Neural cell (in vitro differentiated cells): ENCODE measurements at regions not wholly inside any gene's neighbourhood (a gene's known extent, or its start where the extent isn't known, plus 50 kb on each side); places are given as distances from the start of the nearest gene placed in this dataset.

Experiments
- H2AFZ ChIP-seq: fragments of 200-600, 300-800 bp; sonication (generic), shearing (Covaris generic); 2 replicates; pipeline ENCODE4 v1.6.0; 2014; ENCODE audit warnings: low read depth, mild to moderate bottlenecking, antibody characterized with exemption, low read length, moderate library complexity
- H3F3A ChIP-seq: fragments of 200-600 bp; shearing (Covaris generic); 2 replicates; pipeline ENCODE4 v1.6.1; 2016; ENCODE audit warnings: mild to moderate bottlenecking, moderate library complexity, mixed read lengths, antibody characterized with exemption, low read length; ENCODE audit not compliant: insufficient read depth, poor library complexity, severe bottlenecking
- H3K27ac ChIP-seq: fragments of 200-600, 300-800 bp; sonication (generic), shearing (Covaris generic); 2 replicates; pipeline ENCODE4 v1.5.1; 2014; ENCODE audit warnings: mild to moderate bottlenecking, low read length, moderate library complexity
- H3K27me3 ChIP-seq: fragments of 300-800, 200-600 bp; sonication (generic), shearing (Covaris generic); 2 replicates; pipeline ENCODE4 v1.6.0; 2014; ENCODE audit warnings: mild to moderate bottlenecking, low read depth, low read length, moderate library complexity; ENCODE audit not compliant: insufficient read depth
- H3K36me3 ChIP-seq: fragments of 300-800, 200-600 bp; sonication (generic), shearing (Covaris generic); 2 replicates; pipeline ENCODE4 v1.5.1; 2014; ENCODE audit warnings: mild to moderate bottlenecking, antibody characterized with exemption, low read length, moderate library complexity; ENCODE audit not compliant: insufficient read depth
- H3K4me2 ChIP-seq: fragments of 300-800, 200-600 bp; sonication (generic), shearing (Covaris generic); 2 replicates; pipeline ENCODE4 v1.6.0; 2014; ENCODE audit warnings: mild to moderate bottlenecking, low read length
- H3K4me3 ChIP-seq: fragments of 300-800, 200-600 bp; sonication (generic), shearing (Covaris generic); 2 replicates; pipeline ENCODE4 v1.5.1; 2014; ENCODE audit warnings: mild to moderate bottlenecking, low read length, moderate library complexity
- H3K79me2 ChIP-seq: fragments of 200-600 bp; shearing (Covaris generic); replicated peaks from 2 replicates; pipeline ENCODE4 v1.6.0; 2014; ENCODE audit warnings: mild to moderate bottlenecking, low read length, moderate library complexity; ENCODE audit not compliant: insufficient read depth
- H3K9ac ChIP-seq: fragments of 300-800, 200-600 bp; sonication (generic), shearing (Covaris generic); 2 replicates; pipeline ENCODE4 v1.6.1; 2016; ENCODE audit warnings: mild to moderate bottlenecking, low read length, mixed read lengths
- H3K9me2 ChIP-seq: fragments of 200-600 bp; shearing (Covaris generic); 2 replicates; pipeline ENCODE4 v1.6.1; 2016; ENCODE audit warnings: mild to moderate bottlenecking, low read length, mixed read lengths; ENCODE audit not compliant: insufficient read depth
- H3K9me3 ChIP-seq: fragments of 200-600, 300-800 bp; sonication (generic), shearing (Covaris generic); 2 replicates; pipeline ENCODE4 v1.6.1; 2016; ENCODE audit warnings: mild to moderate bottlenecking, mixed run types, low read length, moderate library complexity, mixed read lengths
- H4K20me1 ChIP-seq: fragments of 200-600 bp; shearing (Covaris generic); 2 replicates; pipeline ENCODE4 v1.6.1; 2016; ENCODE audit warnings: mild to moderate bottlenecking, mixed run types; ENCODE audit not compliant: insufficient read depth
- EP300 ChIP-seq: fragments of 450-650 bp; conservative IDR thresholded peaks from 2 replicates; pipeline ENCODE4 v1.6.1; 2014; ENCODE audit warnings: antibody characterized with exemption, mild to moderate bottlenecking, moderate library complexity; ENCODE audit not compliant: poor library complexity, severe bottlenecking
- EZH2 ChIP-seq: fragments of 200-600, 300-800 bp; shearing (Covaris generic), sonication (generic); IDR thresholded peaks from 2 replicates; pipeline ENCODE4 v1.6.1; 2014; ENCODE audit warnings: antibody characterized with exemption, low read length, borderline replicate concordance, mild to moderate bottlenecking; ENCODE audit not compliant: insufficient read depth, poor library complexity, severe bottlenecking
- MXI1 ChIP-seq: fragments of 450-650 bp; conservative IDR thresholded peaks from 2 replicates; pipeline ENCODE4 v1.6.1; 2014; ENCODE audit warnings: antibody characterized with exemption, mild to moderate bottlenecking; ENCODE audit not compliant: poor library complexity, severe bottlenecking
- POLR2AphosphoS5 ChIP-seq: IDR thresholded peaks from 2 replicates; pipeline ENCODE4 v1.6.1; 2012
- RAD21 ChIP-seq: fragments of 450-650 bp; conservative IDR thresholded peaks from 2 replicates; pipeline ENCODE4 v1.6.1; 2014; ENCODE audit warnings: antibody characterized with exemption, mild to moderate bottlenecking, moderate library complexity
- SMC3 ChIP-seq: fragments of 450-650 bp; conservative IDR thresholded peaks from 2 replicates; pipeline ENCODE4 v1.6.1; 2014; ENCODE audit warnings: antibody characterized with exemption, mild to moderate bottlenecking, moderate library complexity; ENCODE audit not compliant: poor library complexity
- TAF1 ChIP-seq: IDR thresholded peaks from 2 replicates; pipeline ENCODE4 v1.6.1; 2012; ENCODE audit warnings: low read depth
- TF ChIP-seq, protein P1 (sequence below): fragments of 450-650 bp; IDR thresholded peaks from 2 replicates; pipeline ENCODE4 v1.5.1; 2014; ENCODE audit warnings: antibody characterized with exemption, mild to moderate bottlenecking, moderate library complexity; ENCODE audit not compliant: poor library complexity, severe bottlenecking
- TF ChIP-seq, protein P2 (sequence below): IDR thresholded peaks from 2 replicates; pipeline ENCODE4 v1.6.1; 2012; ENCODE audit warnings: borderline replicate concordance

- Histone ChIP-seq H3K9ac (no peak overlapping the region), H3K36me3 (no peaks in the 10 kb centered on the region), H4K20me1 (no peaks in the 10 kb centered on the region), H3F3A (no peaks in the 10 kb centered on the region), H3K4me2 (no peak overlapping the region), H3K4me3 (no peak overlapping the region), H3K27me3 (no peaks in the 10 kb centered on the region), H3K79me2 (no peaks in the 10 kb centered on the region), H3K9me3 (no peaks in the 10 kb centered on the region), H2AFZ (no peak overlapping the region), H3K27ac (no peak overlapping the region), H3K9me2 (no peaks in the 10 kb centered on the region)
- TF ChIP-seq RAD21: no peak
- no peak for TF ChIP-seq MXI1
- TF ChIP-seq SMC3: no peak
- no peak for TF ChIP-seq EZH2
- TF ChIP-seq, protein P1, sequence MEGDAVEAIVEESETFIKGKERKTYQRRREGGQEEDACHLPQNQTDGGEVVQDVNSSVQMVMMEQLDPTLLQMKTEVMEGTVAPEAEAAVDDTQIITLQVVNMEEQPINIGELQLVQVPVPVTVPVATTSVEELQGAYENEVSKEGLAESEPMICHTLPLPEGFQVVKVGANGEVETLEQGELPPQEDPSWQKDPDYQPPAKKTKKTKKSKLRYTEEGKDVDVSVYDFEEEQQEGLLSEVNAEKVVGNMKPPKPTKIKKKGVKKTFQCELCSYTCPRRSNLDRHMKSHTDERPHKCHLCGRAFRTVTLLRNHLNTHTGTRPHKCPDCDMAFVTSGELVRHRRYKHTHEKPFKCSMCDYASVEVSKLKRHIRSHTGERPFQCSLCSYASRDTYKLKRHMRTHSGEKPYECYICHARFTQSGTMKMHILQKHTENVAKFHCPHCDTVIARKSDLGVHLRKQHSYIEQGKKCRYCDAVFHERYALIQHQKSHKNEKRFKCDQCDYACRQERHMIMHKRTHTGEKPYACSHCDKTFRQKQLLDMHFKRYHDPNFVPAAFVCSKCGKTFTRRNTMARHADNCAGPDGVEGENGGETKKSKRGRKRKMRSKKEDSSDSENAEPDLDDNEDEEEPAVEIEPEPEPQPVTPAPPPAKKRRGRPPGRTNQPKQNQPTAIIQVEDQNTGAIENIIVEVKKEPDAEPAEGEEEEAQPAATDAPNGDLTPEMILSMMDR: no peak
- TF ChIP-seq, protein P2, sequence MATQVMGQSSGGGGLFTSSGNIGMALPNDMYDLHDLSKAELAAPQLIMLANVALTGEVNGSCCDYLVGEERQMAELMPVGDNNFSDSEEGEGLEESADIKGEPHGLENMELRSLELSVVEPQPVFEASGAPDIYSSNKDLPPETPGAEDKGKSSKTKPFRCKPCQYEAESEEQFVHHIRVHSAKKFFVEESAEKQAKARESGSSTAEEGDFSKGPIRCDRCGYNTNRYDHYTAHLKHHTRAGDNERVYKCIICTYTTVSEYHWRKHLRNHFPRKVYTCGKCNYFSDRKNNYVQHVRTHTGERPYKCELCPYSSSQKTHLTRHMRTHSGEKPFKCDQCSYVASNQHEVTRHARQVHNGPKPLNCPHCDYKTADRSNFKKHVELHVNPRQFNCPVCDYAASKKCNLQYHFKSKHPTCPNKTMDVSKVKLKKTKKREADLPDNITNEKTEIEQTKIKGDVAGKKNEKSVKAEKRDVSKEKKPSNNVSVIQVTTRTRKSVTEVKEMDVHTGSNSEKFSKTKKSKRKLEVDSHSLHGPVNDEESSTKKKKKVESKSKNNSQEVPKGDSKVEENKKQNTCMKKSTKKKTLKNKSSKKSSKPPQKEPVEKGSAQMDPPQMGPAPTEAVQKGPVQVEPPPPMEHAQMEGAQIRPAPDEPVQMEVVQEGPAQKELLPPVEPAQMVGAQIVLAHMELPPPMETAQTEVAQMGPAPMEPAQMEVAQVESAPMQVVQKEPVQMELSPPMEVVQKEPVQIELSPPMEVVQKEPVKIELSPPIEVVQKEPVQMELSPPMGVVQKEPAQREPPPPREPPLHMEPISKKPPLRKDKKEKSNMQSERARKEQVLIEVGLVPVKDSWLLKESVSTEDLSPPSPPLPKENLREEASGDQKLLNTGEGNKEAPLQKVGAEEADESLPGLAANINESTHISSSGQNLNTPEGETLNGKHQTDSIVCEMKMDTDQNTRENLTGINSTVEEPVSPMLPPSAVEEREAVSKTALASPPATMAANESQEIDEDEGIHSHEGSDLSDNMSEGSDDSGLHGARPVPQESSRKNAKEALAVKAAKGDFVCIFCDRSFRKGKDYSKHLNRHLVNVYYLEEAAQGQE: no peak
- no peak for TF ChIP-seq POLR2AphosphoS5
- no peak for TF ChIP-seq EP300
- TF ChIP-seq TAF1: no peak
These were observed 1411.0 kb upstream of the SLC10A2 start for GRCh38 chr13:104477261-104477660.

DNA sequence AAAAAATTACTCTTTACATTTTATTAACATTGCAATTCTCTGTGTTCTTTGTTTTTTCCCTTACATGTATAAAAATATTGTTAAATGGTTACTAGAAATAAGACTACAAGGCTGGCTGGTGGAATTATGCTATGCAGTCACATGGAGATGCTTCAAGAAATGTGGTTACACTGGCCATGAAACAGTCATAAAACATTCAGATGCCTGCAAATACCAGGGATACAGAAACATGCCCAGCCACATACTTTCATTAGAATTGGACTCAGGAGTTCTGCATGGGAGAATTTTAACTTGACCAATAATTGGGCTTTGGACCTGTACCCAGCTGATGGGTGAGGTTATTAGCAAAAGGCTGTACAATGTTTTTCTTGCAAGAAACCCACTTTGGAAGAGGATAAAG lies 1407.7 kb upstream of the SLC10A2 start:
- no peaks in the 10 kb centered on the region for H3K9me2 ChIP-seq
- H2AFZ ChIP-seq: no peak overlapping the region
- H3K9ac ChIP-seq: no peak overlapping the region
- H3F3A ChIP-seq: no peaks in the 10 kb centered on the region
- no peaks in the 10 kb centered on the region for H4K20me1 ChIP-seq
- no peak for TF ChIP-seq EZH2
- TF ChIP-seq, protein P2: no peak
- TF ChIP-seq POLR2AphosphoS5: no peak
- TF ChIP-seq SMC3: no peak
- TF ChIP-seq RAD21: no peak
- no peak for TF ChIP-seq MXI1
- no peaks in the 10 kb centered on the region for H3K36me3 ChIP-seq
- no peaks in the 10 kb centered on the region for H3K27me3 ChIP-seq
- H3K27ac ChIP-seq: no peak overlapping the region
- H3K79me2 ChIP-seq: no peaks in the 10 kb centered on the region
- H3K9me3 ChIP-seq: no peaks in the 10 kb centered on the region
- no peak overlapping the region for H3K4me3 ChIP-seq
- H3K4me2 ChIP-seq: no peak overlapping the region
